ENCODE measurements at regions not wholly inside any gene's neighbourhood (a gene's known extent, or its start where the extent isn't known, plus 50 kb on each side); places are given as distances from the start of the nearest gene placed in this dataset.

DNA sequence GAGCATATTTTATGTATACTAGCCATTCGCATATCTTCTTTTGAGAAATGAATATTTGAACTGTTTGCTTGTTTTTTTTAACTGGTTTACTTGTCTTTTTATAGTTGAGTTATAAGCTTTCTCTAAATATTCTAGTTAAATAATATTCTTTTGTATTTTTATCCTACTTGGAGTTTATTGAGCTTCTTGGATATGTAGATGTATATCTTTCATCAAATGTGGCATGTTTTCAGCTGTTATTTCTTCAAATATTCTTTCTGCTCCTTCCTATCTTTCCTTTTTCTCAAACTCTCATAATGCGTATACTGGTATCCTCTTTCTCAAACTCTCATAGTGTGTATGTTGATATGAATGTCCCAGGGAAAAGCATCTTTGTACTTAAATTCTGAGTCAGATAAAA is 100.3 kb upstream of the NCKAP5 start:
- intact Hi-C loops (cut with micrococcal nuclease): no loop called here
- H3K27ac Mint-ChIP-seq (ENCODE audit: low read depth, unreplicated experiment): no peak overlapping the region
- peaks cover 22% of the 10 kb centered on the region for H3K9me3 Mint-ChIP-seq (ENCODE audit: unreplicated experiment)
- no peak overlapping the region for H3K4me3 Mint-ChIP-seq (ENCODE audit: unreplicated experiment)
- ChIA-PET POLR2A (no interaction called here), CTCF (no interaction called here)
- DNase-seq (ENCODE audit: unreplicated experiment): no peak
- no peaks in the 10 kb centered on the region for H3K27me3 Mint-ChIP-seq (ENCODE audit: insufficient read depth, unreplicated experiment)
- TF ChIP-seq, protein P1, sequence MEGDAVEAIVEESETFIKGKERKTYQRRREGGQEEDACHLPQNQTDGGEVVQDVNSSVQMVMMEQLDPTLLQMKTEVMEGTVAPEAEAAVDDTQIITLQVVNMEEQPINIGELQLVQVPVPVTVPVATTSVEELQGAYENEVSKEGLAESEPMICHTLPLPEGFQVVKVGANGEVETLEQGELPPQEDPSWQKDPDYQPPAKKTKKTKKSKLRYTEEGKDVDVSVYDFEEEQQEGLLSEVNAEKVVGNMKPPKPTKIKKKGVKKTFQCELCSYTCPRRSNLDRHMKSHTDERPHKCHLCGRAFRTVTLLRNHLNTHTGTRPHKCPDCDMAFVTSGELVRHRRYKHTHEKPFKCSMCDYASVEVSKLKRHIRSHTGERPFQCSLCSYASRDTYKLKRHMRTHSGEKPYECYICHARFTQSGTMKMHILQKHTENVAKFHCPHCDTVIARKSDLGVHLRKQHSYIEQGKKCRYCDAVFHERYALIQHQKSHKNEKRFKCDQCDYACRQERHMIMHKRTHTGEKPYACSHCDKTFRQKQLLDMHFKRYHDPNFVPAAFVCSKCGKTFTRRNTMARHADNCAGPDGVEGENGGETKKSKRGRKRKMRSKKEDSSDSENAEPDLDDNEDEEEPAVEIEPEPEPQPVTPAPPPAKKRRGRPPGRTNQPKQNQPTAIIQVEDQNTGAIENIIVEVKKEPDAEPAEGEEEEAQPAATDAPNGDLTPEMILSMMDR (IDR thresholded peaks at IDR 0.05; ENCODE audit: unreplicated experiment): no peak
- peaks cover 4% of the 10 kb centered on the region for H3K36me3 Mint-ChIP-seq (ENCODE audit: insufficient read depth, unreplicated experiment)
- no peaks in the 10 kb centered on the region for H3K4me1 Mint-ChIP-seq (ENCODE audit: insufficient read depth, unreplicated experiment)
- no TSS peak for BruUV-seq (replicated peaks)

DNA sequence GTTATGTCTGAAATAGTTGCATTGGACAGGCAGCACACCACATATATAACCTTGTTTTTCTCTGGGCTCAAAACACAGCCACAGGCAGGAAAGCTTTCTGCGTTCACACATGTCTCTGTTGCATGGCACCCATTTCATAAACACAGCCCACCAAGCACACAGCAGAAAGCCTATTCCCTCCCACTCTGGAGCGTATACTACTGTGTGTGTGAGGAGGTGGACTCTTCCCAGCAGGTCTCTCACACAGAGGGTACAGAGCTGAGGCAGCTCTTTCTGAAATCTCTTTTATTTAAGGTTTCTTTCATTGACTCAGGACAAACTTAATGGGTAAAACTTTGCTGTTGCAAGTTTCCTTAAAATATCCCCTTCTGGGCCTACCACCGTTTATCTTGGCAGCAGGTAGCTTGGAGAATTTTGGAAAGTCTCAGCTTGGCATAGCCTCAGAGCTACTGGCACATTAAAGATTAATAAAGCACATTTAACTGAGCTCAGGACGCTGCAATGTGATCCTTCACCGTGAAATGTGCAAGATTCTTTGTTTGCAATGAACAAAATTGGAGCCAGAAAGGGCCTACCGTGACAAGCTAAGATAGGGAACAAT is 105.1 kb upstream of the NCKAP5 start:
- TF ChIP-seq, protein P1 (IDR thresholded peaks at IDR 0.05; ENCODE audit: unreplicated experiment): no peak
- no TSS peak for BruUV-seq (replicated peaks)
- CTCF ChIA-PET: interaction anchor here (0.6 to 0.8 kb wide), 2 partner anchors 21 to 171 kb away, joined by 4 to 5 read pairs; no protein-coding TSS in a partner anchor
- Mint-ChIP-seq H3K27me3 (ENCODE audit: insufficient read depth, unreplicated experiment) (no peaks in the 10 kb centered on the region), H3K9me3 (ENCODE audit: unreplicated experiment) (peaks cover 16% of the 10 kb centered on the region), H3K27ac (ENCODE audit: low read depth, unreplicated experiment) (no peak overlapping the region), H3K4me1 (ENCODE audit: insufficient read depth, unreplicated experiment) (no peaks in the 10 kb centered on the region), H3K36me3 (ENCODE audit: insufficient read depth, unreplicated experiment) (peaks cover 4% of the 10 kb centered on the region), H3K4me3 (ENCODE audit: unreplicated experiment) (no peak overlapping the region)
- intact Hi-C loops (cut with micrococcal nuclease): no loop called here
- POLR2A ChIA-PET: no interaction called here
- no peak for DNase-seq (ENCODE audit: unreplicated experiment)

DNA sequence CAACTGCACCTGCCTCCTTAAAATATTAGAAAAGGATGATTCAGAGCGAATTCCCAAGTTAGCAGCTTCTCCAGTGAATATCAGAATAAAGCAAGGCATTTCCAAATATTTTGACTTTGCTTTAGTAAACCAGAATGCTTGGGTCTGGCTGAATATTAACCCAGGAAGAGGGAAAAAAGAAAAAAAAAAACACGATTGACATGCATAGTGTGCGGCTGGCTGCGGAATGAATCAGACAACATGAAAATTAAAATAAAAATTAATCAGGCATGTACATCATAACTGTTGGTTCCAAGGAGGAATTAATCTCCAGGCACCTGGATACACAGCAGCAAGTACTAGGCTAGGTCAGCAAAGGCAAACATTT is 105.8 kb upstream of the NCKAP5 start:
- Mint-ChIP-seq H3K4me1 (ENCODE audit: insufficient read depth, unreplicated experiment) (no peaks in the 10 kb centered on the region), H3K4me3 (ENCODE audit: unreplicated experiment) (no peak overlapping the region), H3K27ac (ENCODE audit: low read depth, unreplicated experiment) (no peak overlapping the region), H3K27me3 (ENCODE audit: insufficient read depth, unreplicated experiment) (no peaks in the 10 kb centered on the region), H3K36me3 (ENCODE audit: insufficient read depth, unreplicated experiment) (peaks cover 4% of the 10 kb centered on the region), H3K9me3 (ENCODE audit: unreplicated experiment) (peaks cover 9% of the 10 kb centered on the region)
- intact Hi-C loops (cut with micrococcal nuclease): no loop called here
- CTCF ChIA-PET: interaction anchor here (0.8 kb wide), 1 partner anchor 170 kb away, joined by 4 read pairs; no protein-coding TSS in a partner anchor
- no TSS peak for BruUV-seq (replicated peaks)
- TF ChIP-seq, protein P1 (IDR thresholded peaks at IDR 0.05; ENCODE audit: unreplicated experiment): no peak
- POLR2A ChIA-PET: no interaction called here
- no peak for DNase-seq (ENCODE audit: unreplicated experiment)

DNA sequence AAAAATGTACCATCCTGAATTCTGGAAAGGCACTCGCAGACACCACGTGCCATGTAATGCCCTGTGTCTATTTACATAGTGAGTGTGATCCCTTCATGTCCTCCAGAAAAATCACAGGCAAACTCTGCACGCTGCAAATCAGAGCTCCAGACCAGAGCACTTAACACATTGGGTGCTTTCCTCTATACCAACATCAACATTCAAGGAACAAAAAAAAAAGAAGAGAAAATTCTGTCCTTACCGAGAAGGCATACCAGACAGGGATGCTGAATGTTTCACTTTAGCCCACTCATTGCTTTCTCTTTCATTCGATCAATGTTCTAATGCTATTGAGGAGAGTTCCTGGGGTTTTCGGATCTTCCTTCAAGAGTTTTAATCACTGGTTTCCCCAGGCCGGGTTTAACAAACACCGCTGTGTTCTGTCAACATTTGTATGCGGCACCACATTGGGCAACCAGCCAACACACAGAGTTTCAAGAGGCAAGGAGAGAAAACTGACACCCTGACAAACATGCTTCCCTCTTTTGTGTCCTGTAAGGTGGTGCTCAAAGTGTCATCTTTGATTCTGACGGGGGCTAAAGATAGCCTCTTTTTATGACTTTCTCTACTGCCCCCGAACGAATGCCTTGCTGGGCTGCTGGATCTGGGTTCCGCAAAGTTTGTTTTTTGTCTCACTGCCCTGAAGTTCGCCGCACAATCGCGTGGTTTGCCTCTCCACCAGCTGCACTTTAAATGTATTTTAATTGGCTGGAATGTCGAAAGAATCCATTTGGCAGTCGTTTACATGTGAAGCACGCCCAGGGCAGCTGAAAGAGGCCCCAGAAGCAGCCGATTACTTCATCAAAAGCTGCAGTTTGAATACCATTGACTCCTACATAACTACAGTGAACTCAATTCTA is 106.4 kb upstream of the NCKAP5 start:
- H3K4me3 Mint-ChIP-seq (ENCODE audit: unreplicated experiment): no peak overlapping the region
- peak; percentile 14 for DNase-seq (ENCODE audit: unreplicated experiment)
- POLR2A ChIA-PET: interaction anchor here (0.7 kb wide), 1 partner anchor 1766 kb away, joined by 3 read pairs; no protein-coding TSS in a partner anchor
- H3K27me3 Mint-ChIP-seq (ENCODE audit: insufficient read depth, unreplicated experiment): no peaks in the 10 kb centered on the region
- CTCF ChIA-PET: no interaction called here
- H3K36me3 Mint-ChIP-seq (ENCODE audit: insufficient read depth, unreplicated experiment): peaks cover 4% of the 10 kb centered on the region
- no peak overlapping the region for H3K27ac Mint-ChIP-seq (ENCODE audit: low read depth, unreplicated experiment)
- BruUV-seq (replicated peaks): no TSS peak
- no peaks in the 10 kb centered on the region for H3K4me1 Mint-ChIP-seq (ENCODE audit: insufficient read depth, unreplicated experiment)
- H3K9me3 Mint-ChIP-seq (ENCODE audit: unreplicated experiment): peaks cover 8% of the 10 kb centered on the region
- TF ChIP-seq, protein P1 (IDR thresholded peaks at IDR 0.05; ENCODE audit: unreplicated experiment): no peak
- intact Hi-C loops (cut with micrococcal nuclease): no loop called here
